H1 (cell line): ENCODE measurements at regions not wholly inside any gene's neighbourhood (a gene's known extent, or its start where the extent isn't known, plus 50 kb on each side); places are given as distances from the start of the nearest gene placed in this dataset.

Experiments used
- CTCF ChIA-PET: fragments of 300-600 bp; sonication (Branson Sonifier 250); formaldehyde crosslinking; loops from one replicate; lab custom pipeline; 2021; ENCODE audit not compliant: partially characterized antibody; lab: Charles Lee
- POLR2A ChIA-PET: fragments of 300-600 bp; sonication (Branson Sonifier 250); formaldehyde crosslinking; loops from one replicate; lab custom pipeline; 2021; ENCODE audit warnings: inconsistent platforms; ENCODE audit not compliant: partially characterized antibody; lab: Charles Lee
- DNase-seq, 2 experiments: peaks; one replicate each; pipeline versions ENCODE4 v3.0.0 to v3.0.0-alpha.2; 2010 to 2022; ENCODE audit warnings: low spot score in 2 of 2, low read depth in 1 of 2, mixed read lengths in 1 of 2
- FAIRE-seq: peaks from 2 replicates; lab custom pipeline; 2011; peaks lifted over from hg19 to GRCh38; lab: Jason Lieb, UNC
- H2AFZ ChIP-seq: 2 replicates; pipeline ENCODE4 v1.8.1; 2012; ENCODE audit warnings: low read length, inconsistent platforms
- H2AK5ac ChIP-seq: 2 replicates; pipeline ENCODE4 v1.6.1; 2013; ENCODE audit warnings: low read depth, low read length
- H2BK120ac ChIP-seq: replicated peaks from 2 replicates; pipeline ENCODE3; 2013; ENCODE audit warnings: low read depth, low read length, inconsistent platforms
- H2BK12ac ChIP-seq: 2 replicates; pipeline ENCODE4 v1.6.1; 2013; ENCODE audit warnings: low read depth, low read length
- H2BK15ac ChIP-seq: 2 replicates; pipeline ENCODE4 v1.6.1; 2013; ENCODE audit warnings: low read length
- H2BK20ac ChIP-seq: 2 replicates; pipeline ENCODE4 v1.6.1; 2013; ENCODE audit warnings: low read length
- H2BK5ac ChIP-seq: 2 replicates; pipeline ENCODE4 v1.6.1; 2013; ENCODE audit warnings: low read depth, low read length
- H3K14ac ChIP-seq: 2 replicates; pipeline ENCODE4 v1.6.1; 2013; ENCODE audit warnings: inconsistent platforms; ENCODE audit not compliant: insufficient read length
- H3K18ac ChIP-seq: 2 replicates; pipeline ENCODE4 v1.6.1; 2013; ENCODE audit warnings: low read length; ENCODE audit errors: extremely low read depth
- H3K23ac ChIP-seq: 2 replicates; pipeline ENCODE4 v1.6.1; 2013; ENCODE audit warnings: inconsistent platforms; ENCODE audit not compliant: insufficient read length
- H3K23me2 ChIP-seq: 2 replicates; pipeline ENCODE4 v1.6.1; 2013; ENCODE audit warnings: low read depth, low read length
- H3K27ac ChIP-seq: 2 replicates; pipeline ENCODE4 v1.6.1; 2011; ENCODE audit warnings: low read depth, low read length, inconsistent platforms
- H3K27me3 ChIP-seq, 4 experiments: replicated peaks in 1 of 4; 1 replicate in 1 of 4; 2 replicates in 3 of 4; pipeline versions ENCODE4 v1.6.1 to v1.8.1; 2011 to 2013; ENCODE audit warnings: low read length in 3 of 4, mild to moderate bottlenecking in 3 of 4, inconsistent platforms in 2 of 4, mixed read lengths in 2 of 4, moderate library complexity in 1 of 4; ENCODE audit not compliant: control insufficient read depth in 3 of 4, insufficient read depth in 3 of 4; ENCODE audit errors: extremely low read depth in 1 of 4
- H3K36me3 ChIP-seq, 4 experiments: 2 replicates each; pipeline versions ENCODE4 v1.6.1 to v1.8.1; 2011 to 2013; ENCODE audit warnings: mild to moderate bottlenecking in 4 of 4, low read length in 3 of 4, moderate library complexity in 2 of 4, control low read depth in 1 of 4, inconsistent platforms in 1 of 4; ENCODE audit not compliant: insufficient read depth in 4 of 4, control insufficient read depth in 2 of 4
- H3K4ac ChIP-seq: replicated peaks from 2 replicates; pipeline ENCODE3; 2013; ENCODE audit warnings: low read length, low read depth, mixed read lengths, inconsistent platforms; ENCODE audit not compliant: insufficient read length
- H3K4me1 ChIP-seq, 4 experiments: replicated peaks in 1 of 4; 1 replicate in 1 of 4; 2 replicates in 3 of 4; pipeline versions ENCODE4 v1.6.1 to v1.8.1; 2011 to 2013; ENCODE audit warnings: low read length in 3 of 4, inconsistent platforms in 2 of 4, mixed read lengths in 1 of 4; ENCODE audit not compliant: insufficient read depth in 4 of 4, control insufficient read depth in 3 of 4
- H3K4me2 ChIP-seq, 2 experiments: 2 replicates each; pipeline versions ENCODE4 v1.6.1 to v1.8.1; 2011 to 2013; ENCODE audit warnings: low read depth in 2 of 2, low read length in 2 of 2, control low read depth in 1 of 2, inconsistent platforms in 1 of 2, mild to moderate bottlenecking in 1 of 2; ENCODE audit not compliant: insufficient read depth in 1 of 2
- H3K4me3 ChIP-seq, 4 experiments: fragments of 200-600, 300-600 bp in 1 of 4; sonication (generic), shearing (Covaris generic), sonication (Bioruptor Twin) in 1 of 4; 2 replicates each; pipeline versions ENCODE4 v1.5.1 to v1.8.1; 2011 to 2016; ENCODE audit warnings: low read length in 4 of 4, low read depth in 3 of 4, control low read depth in 2 of 4, inconsistent platforms in 2 of 4, mild to moderate bottlenecking in 2 of 4, mixed read lengths in 1 of 4, moderate library complexity in 1 of 4; ENCODE audit not compliant: insufficient read depth in 2 of 4; ENCODE audit errors: extremely low read depth in 1 of 4
- H3K56ac ChIP-seq: replicated peaks from 2 replicates; pipeline ENCODE3; 2013; ENCODE audit warnings: low read depth, mild to moderate bottlenecking, mixed read lengths, low read length, inconsistent platforms; ENCODE audit not compliant: insufficient read length
- H3K79me1 ChIP-seq: 2 replicates; pipeline ENCODE4 v1.6.1; 2013; ENCODE audit warnings: low read depth, low read length, control low read depth
- H3K79me2 ChIP-seq, 2 experiments: 2 replicates each; pipeline versions ENCODE4 v1.6.1 to v1.8.1; 2012 to 2013; ENCODE audit warnings: low read length in 2 of 2, mild to moderate bottlenecking in 2 of 2, inconsistent platforms in 1 of 2; ENCODE audit not compliant: insufficient read depth in 2 of 2, control insufficient read depth in 1 of 2
- H3K9ac ChIP-seq, 4 experiments: replicated peaks in 1 of 4; 1 replicate in 1 of 4; 2 replicates in 3 of 4; pipeline versions ENCODE4 v1.6.1 to v1.8.1; 2011 to 2013; ENCODE audit warnings: low read depth in 3 of 4, low read length in 3 of 4, control low read depth in 2 of 4, mild to moderate bottlenecking in 2 of 4, moderate library complexity in 2 of 4, inconsistent platforms in 1 of 4; ENCODE audit errors: extremely low read depth in 1 of 4
- H3K9me3 ChIP-seq, 2 experiments: 2 replicates each; pipeline versions ENCODE4 v1.6.1 to v1.8.1; 2012 to 2013; ENCODE audit warnings: mild to moderate bottlenecking in 2 of 2, moderate library complexity in 2 of 2, control low read depth in 1 of 2, inconsistent platforms in 1 of 2, low read depth in 1 of 2, low read length in 1 of 2, mixed read lengths in 1 of 2; ENCODE audit not compliant: insufficient read depth in 2 of 2
- H4K20me1 ChIP-seq, 2 experiments: replicated peaks in 1 of 2; 2 replicates each; pipeline versions ENCODE3 to v1.8.1; 2011 to 2013; ENCODE audit warnings: inconsistent platforms in 2 of 2, low read length in 2 of 2, mild to moderate bottlenecking in 1 of 2; ENCODE audit not compliant: insufficient read depth in 2 of 2, control insufficient read depth in 1 of 2
- H4K5ac ChIP-seq: 2 replicates; pipeline ENCODE4 v1.6.1; 2013; ENCODE audit warnings: low read length, low read depth, mixed read lengths, inconsistent platforms; ENCODE audit not compliant: insufficient read length
- H4K8ac ChIP-seq: 2 replicates; pipeline ENCODE4 v1.8.0; 2013; ENCODE audit warnings: mild to moderate bottlenecking, moderate library complexity, low read length, inconsistent platforms; ENCODE audit not compliant: insufficient read depth; ENCODE audit errors: extremely low read depth
- H4K91ac ChIP-seq: replicated peaks from 2 replicates; pipeline ENCODE3; 2013; ENCODE audit warnings: low read length, mixed read lengths, inconsistent platforms; ENCODE audit not compliant: insufficient read length
- ASH2L ChIP-seq: fragments of 200-600, 300-600 bp; sonication (generic); IDR thresholded peaks from one replicate; pipeline ENCODE4 v1.7.1; 2017; ENCODE audit warnings: low read length
- CHD2 ChIP-seq: IDR thresholded peaks from 2 replicates; pipeline ENCODE4 v1.6.1; 2012; ENCODE audit warnings: low read length, improper control_type of control experiment
- CREB1 ChIP-seq: IDR thresholded peaks from 2 replicates; pipeline ENCODE4 v1.6.1; 2012; ENCODE audit warnings: inconsistent platforms
- CTCF ChIP-seq, 3 experiments: IDR thresholded peaks; 1 replicate in 2 of 3; 2 replicates in 1 of 3; pipeline versions ENCODE4 v1.5.1 to v1.6.1; 2011; ENCODE audit warnings: low read length in 3 of 3, mild to moderate bottlenecking in 3 of 3, inconsistent platforms in 2 of 3, low read depth in 1 of 3, moderate library complexity in 1 of 3; ENCODE audit not compliant: insufficient read depth in 1 of 3; ENCODE audit errors: control extremely low read depth in 1 of 3
- POU5F1 ChIP-seq: IDR thresholded peaks from 2 replicates; pipeline ENCODE4 v1.6.1; 2011; ENCODE audit warnings: low read depth, mild to moderate bottlenecking, low read length, moderate library complexity
- RAD21 ChIP-seq, 2 experiments: IDR thresholded peaks in 1 of 2; conservative IDR thresholded peaks in 1 of 2; 2 replicates each; pipeline ENCODE4 v1.6.1; 2011; ENCODE audit warnings: low read depth in 2 of 2, low read length in 2 of 2, improper control_type of control experiment in 1 of 2, inconsistent platforms in 1 of 2, mild to moderate bottlenecking in 1 of 2, moderate library complexity in 1 of 2
- WGBS, 2 experiments: shearing (Covaris generic) in 1 of 2; methylation state at CpG; one replicate each; pipeline versions ENCODE4 v1.1.6 to v1.1.7; 2013 to 2015; ENCODE audit warnings: low lambda C conversion rate in 2 of 2, mixed read lengths in 2 of 2, inconsistent platforms in 1 of 2, low coverage in 1 of 2, missing lambda C conversion rate in 1 of 2; ENCODE audit not compliant: insufficient replicate concordance in 2 of 2, insufficient coverage in 1 of 2, insufficient read length in 1 of 2; ENCODE audit errors: extremely low coverage in 1 of 2, missing lambda C conversion rate in 1 of 2; 5-methylcytosine and 5-hydroxymethylcytosine counted together

- Histone ChIP-seq H3K56ac (peak overlapping the region; percentile 87), H2AK5ac (peak overlapping the region; percentile 43; the same call in 1 of the 2 replicates), H2BK12ac (peak overlapping the region; percentile 29; the same call in 1 of the 2 replicates), H4K20me1 (peaks cover 0 to 4% of the 10 kb centered on the region in 2 experiments), H3K27me3 (no peaks in the 10 kb centered on the region), H3K18ac (no peak overlapping the region), H3K9ac (no peak overlapping the region), H2AFZ (no peak overlapping the region), H4K8ac (no peak overlapping the region), H3K36me3 (no peaks in the 10 kb centered on the region; a peak in 1 of 8 replicates), H3K4me2 (no peak overlapping the region), H3K23me2 (peaks cover 8% of the 10 kb centered on the region), H3K23ac (no peak overlapping the region)
- DNase-seq: no peak
- TF ChIP-seq CHD2 (no peak), CTCF (IDR thresholded peaks at IDR 0.05; ENCODE audit: control extremely low read depth in 1 of 3, insufficient read depth in 1 of 3, low read depth in 1 of 3, low read length in 3 of 3) (peak in 1 of 3 experiments; percentile 20; a peak in 2 of 4 replicates), CREB1 (no peak), POU5F1 (no peak), ASH2L (peak; percentile 99), RAD21 (IDR thresholded peaks at IDR 0.05 in 1 of 2, conservative IDR thresholded peaks at IDR 0.05 in 1 of 2; ENCODE audit: low read depth in 2 of 2, low read length in 2 of 2) (peak; percentile 5 to 24; a peak in 1 of 4 replicates)
- TF ChIP-seq, all 59 proteins: peak for 3
- CTCF ChIA-PET: interaction anchor here (1.2 to 3.5 kb wide), 3 partner anchors 10 to 23 kb away, joined by 5 to 23 read pairs (median 10); no protein-coding TSS in a partner anchor
- Histone ChIP-seq H3K14ac (no peak overlapping the region), H3K79me2 (no peaks in the 10 kb centered on the region), H3K4me1 (peaks cover 0 to 4% (median 0%) of the 10 kb centered on the region in 4 experiments; a peak in 1 of 7 replicates), H4K91ac (peak overlapping the region; percentile 56), H3K4ac (peak overlapping the region; percentile 54), H3K79me1 (no peaks in the 10 kb centered on the region), H2BK20ac (0 out of 2 replicates have a peak overlapping the region, but pooled peaks have one; percentile 1), H3K9me3 (no peaks in the 10 kb centered on the region; a peak in 1 of 4 replicates), H3K4me3 (no peak overlapping the region), H2BK120ac (no peak overlapping the region), H2BK5ac (peak overlapping the region; percentile 4; the same call in 1 of the 2 replicates), H2BK15ac (peak overlapping the region; percentile 66; the same call in 1 of the 2 replicates), H4K5ac (no peak overlapping the region), H3K27ac (no peak overlapping the region)
- 89 to 100% methylated on average over 3 to 15 of the region's 15 CpGs for WGBS, 2 experiments
- POLR2A ChIA-PET: no interaction called here
- FAIRE-seq: no peak
Measured at GRCh38 chr21:39012326-39013230, 170.7 kb downstream of the PSMG1 start.
